ENCODE measurements at regions not wholly inside any gene's neighbourhood (a gene's known extent, or its start where the extent isn't known, plus 50 kb on each side); places are given as distances from the start of the nearest gene placed in this dataset.

DNA sequence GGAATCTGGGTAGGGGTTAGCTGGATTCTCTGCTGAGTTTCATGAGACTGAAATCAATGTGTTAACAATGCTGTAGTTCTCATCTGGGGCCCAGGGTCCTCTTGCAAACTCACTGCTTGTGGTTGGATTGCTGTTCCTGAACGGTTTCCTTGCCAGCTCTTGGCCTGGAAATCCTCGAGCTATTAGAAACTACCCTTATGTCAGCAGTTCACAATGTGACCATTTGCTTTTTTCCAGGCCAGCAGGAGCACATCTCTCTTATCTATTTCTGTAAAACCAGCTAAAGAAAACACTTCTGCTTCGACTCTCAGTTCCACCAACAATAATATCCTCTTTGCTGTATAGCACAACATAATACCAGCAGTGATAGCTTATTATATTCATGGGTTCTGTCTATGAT, 140.1 kb upstream of the TRAM1L1 start:
- H3K36me3 ChIP-seq (replicated peaks), result no peaks in the 10 kb centered on the region
- H3K27ac ChIP-seq, result no peak overlapping the region
- H3K4me3 ChIP-seq (ENCODE audit: low read depth, low read length), result no peak overlapping the region
- H3K27me3 ChIP-seq (replicated peaks), result no peaks in the 10 kb centered on the region
- in situ Hi-C loops (cut with HindIII; ENCODE audit: low pct_ligation_motif_present, low sequenced_read_pairs), result no loop called here
- DNase-seq, result no peak
- TF ChIP-seq, protein P1, sequence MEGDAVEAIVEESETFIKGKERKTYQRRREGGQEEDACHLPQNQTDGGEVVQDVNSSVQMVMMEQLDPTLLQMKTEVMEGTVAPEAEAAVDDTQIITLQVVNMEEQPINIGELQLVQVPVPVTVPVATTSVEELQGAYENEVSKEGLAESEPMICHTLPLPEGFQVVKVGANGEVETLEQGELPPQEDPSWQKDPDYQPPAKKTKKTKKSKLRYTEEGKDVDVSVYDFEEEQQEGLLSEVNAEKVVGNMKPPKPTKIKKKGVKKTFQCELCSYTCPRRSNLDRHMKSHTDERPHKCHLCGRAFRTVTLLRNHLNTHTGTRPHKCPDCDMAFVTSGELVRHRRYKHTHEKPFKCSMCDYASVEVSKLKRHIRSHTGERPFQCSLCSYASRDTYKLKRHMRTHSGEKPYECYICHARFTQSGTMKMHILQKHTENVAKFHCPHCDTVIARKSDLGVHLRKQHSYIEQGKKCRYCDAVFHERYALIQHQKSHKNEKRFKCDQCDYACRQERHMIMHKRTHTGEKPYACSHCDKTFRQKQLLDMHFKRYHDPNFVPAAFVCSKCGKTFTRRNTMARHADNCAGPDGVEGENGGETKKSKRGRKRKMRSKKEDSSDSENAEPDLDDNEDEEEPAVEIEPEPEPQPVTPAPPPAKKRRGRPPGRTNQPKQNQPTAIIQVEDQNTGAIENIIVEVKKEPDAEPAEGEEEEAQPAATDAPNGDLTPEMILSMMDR (IDR thresholded peaks at IDR 0.05; ENCODE audit: low read depth, low read length, missing control alignments), result no peak

DNA sequence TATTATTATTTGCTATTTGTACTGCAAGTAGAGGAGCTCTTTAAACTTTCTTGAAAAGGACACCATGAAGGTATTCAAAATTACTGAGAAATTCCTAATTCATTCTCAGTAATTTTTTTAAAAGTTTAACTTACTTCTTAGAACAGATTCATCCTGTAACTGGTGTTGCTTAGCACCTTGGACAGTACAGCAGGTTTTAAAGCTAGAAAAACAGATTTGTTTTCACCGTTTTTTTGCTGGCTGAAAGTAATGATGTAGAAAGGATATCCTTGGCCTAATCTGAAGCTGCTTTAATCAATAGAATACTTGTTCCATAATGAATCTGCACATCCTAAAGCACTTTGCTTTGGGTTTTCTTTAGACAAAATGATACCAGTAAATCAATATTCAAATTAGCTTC, 142.5 kb upstream of the TRAM1L1 start:
- TF ChIP-seq, protein P1 (IDR thresholded peaks at IDR 0.05; ENCODE audit: low read depth, low read length, missing control alignments), result no peak
- no peak overlapping the region for H3K27ac ChIP-seq
- DNase-seq, result no peak
- H3K36me3 ChIP-seq (replicated peaks), result no peaks in the 10 kb centered on the region
- H3K27me3 ChIP-seq (replicated peaks), result no peaks in the 10 kb centered on the region
- H3K4me3 ChIP-seq (ENCODE audit: low read depth, low read length), result no peak overlapping the region
- in situ Hi-C loops (cut with HindIII; ENCODE audit: low pct_ligation_motif_present, low sequenced_read_pairs), result no loop called here

DNA sequence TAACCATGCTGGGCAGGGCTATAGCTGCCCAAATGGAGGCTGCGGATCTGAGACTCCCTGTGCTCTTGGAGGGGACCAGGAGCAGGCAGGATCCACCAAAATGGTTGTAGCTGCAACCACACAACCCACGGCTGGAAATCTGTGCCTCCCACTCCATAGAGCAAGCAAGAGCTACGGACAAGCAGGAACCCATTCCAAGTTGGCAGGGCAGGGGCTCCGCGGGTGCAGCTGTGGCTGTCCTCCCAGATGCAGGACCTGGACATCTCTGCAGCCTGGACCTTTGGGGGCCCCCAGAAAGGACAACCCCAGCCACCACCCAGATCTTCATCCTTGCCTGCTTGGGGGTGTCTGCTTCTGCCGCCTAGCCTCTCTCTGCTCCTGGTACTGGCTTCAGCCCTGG, 154.1 kb upstream of the TRAM1L1 start:
- TF ChIP-seq, protein P1 (IDR thresholded peaks at IDR 0.05; ENCODE audit: low read depth, low read length, missing control alignments), result no peak
- Histone ChIP-seq H3K27ac (no peak overlapping the region), H3K36me3 (replicated peaks) (no peaks in the 10 kb centered on the region), H3K27me3 (replicated peaks) (no peaks in the 10 kb centered on the region), H3K4me3 (ENCODE audit: low read depth, low read length) (no peak overlapping the region)
- in situ Hi-C loops (cut with HindIII; ENCODE audit: low pct_ligation_motif_present, low sequenced_read_pairs), result no loop called here
- DNase-seq, result no peak

DNA sequence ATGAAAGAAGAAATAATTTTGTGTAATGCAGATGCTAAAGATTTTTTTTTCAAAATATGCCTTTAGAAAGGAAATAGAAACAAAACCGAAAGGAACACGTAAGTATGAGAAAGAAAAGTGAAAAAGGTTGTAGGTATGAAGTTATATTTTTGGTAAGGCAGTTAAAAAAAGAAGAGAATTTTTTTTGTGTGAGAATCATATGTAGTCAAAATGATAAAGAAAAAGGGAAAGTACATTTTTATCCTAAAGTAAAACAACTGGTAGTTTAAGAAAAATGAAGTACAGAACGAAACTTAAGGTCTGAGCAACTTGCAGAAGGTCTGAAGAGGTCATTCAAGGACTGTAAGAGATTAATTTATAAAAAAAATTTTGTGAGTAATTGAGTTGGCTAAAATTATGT, 164.0 kb upstream of the TRAM1L1 start:
- in situ Hi-C loops (cut with HindIII; ENCODE audit: low pct_ligation_motif_present, low sequenced_read_pairs), result no loop called here
- no peaks in the 10 kb centered on the region for H3K36me3 ChIP-seq (replicated peaks)
- no peak for DNase-seq
- TF ChIP-seq, protein P1 (IDR thresholded peaks at IDR 0.05; ENCODE audit: low read depth, low read length, missing control alignments), result no peak
- H3K27ac ChIP-seq, result no peak overlapping the region
- no peak overlapping the region for H3K4me3 ChIP-seq (ENCODE audit: low read depth, low read length)
- H3K27me3 ChIP-seq (replicated peaks), result no peaks in the 10 kb centered on the region

DNA sequence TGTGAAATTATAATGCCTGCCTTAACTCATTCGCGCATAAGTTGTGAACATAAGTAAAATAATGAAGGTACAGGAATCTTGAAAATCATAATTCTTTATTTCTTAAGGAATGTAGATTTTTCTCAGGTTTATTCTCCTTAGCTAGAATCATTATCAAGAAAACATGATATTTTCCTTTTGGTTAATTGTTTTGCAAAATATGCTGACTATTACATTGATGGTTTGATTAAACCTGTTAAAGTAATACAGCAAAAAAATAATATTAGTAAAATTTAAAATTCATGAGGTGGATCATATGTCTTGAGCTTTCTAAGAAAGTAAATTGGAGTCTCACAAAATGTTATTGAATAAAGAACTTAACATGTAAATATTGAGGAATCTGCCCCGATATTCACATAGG, 178.7 kb upstream of the TRAM1L1 start:
- Histone ChIP-seq H3K4me3 (ENCODE audit: low read depth, low read length) (no peak overlapping the region), H3K36me3 (replicated peaks) (no peaks in the 10 kb centered on the region), H3K27me3 (replicated peaks) (no peaks in the 10 kb centered on the region), H3K27ac (no peak overlapping the region)
- DNase-seq, result no peak
- TF ChIP-seq, protein P1 (IDR thresholded peaks at IDR 0.05; ENCODE audit: low read depth, low read length, missing control alignments), result no peak
- in situ Hi-C loops (cut with HindIII; ENCODE audit: low pct_ligation_motif_present, low sequenced_read_pairs), result no loop called here

DNA sequence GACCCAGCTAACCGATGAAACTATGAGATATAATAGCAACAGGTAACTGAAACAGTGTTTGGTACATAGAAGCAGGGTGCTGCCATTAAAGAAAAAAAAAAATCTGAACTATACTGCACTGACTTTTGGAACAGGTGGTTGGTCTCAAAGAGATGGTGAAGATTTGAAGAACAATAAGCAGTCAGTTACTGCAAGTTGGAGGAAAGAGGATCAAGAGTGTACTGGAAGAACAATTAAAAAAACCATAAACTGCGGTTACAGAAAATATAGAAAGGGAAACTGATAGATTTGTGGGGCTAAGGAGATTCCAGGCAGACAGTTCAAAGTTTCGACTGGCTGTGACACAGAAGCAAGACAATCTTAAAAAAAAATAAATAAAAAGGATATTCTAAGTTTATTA, 181.9 kb upstream of the TRAM1L1 start:
- TF ChIP-seq, protein P1 (IDR thresholded peaks at IDR 0.05; ENCODE audit: low read depth, low read length, missing control alignments), result no peak
- in situ Hi-C loops (cut with HindIII; ENCODE audit: low pct_ligation_motif_present, low sequenced_read_pairs), result no loop called here
- H3K4me3 ChIP-seq (ENCODE audit: low read depth, low read length), result no peak overlapping the region
- no peak for DNase-seq
- no peak overlapping the region for H3K27ac ChIP-seq
- H3K27me3 ChIP-seq (replicated peaks), result no peaks in the 10 kb centered on the region
- H3K36me3 ChIP-seq (replicated peaks), result no peaks in the 10 kb centered on the region
